HG03039 (cell line): ENCODE measurements at regions not wholly inside any gene's neighbourhood (a gene's known extent, or its start where the extent isn't known, plus 50 kb on each side); places are given as distances from the start of the nearest gene placed in this dataset.

Experiments
- ATAC-seq: cut with Tn5 transposase; IDR thresholded peaks from one replicate; pipeline ENCODE4 v1.9.1; 2021; ENCODE audit warnings: mild to moderate bottlenecking, moderate library complexity; ENCODE audit not compliant: unreplicated experiment

DNA sequence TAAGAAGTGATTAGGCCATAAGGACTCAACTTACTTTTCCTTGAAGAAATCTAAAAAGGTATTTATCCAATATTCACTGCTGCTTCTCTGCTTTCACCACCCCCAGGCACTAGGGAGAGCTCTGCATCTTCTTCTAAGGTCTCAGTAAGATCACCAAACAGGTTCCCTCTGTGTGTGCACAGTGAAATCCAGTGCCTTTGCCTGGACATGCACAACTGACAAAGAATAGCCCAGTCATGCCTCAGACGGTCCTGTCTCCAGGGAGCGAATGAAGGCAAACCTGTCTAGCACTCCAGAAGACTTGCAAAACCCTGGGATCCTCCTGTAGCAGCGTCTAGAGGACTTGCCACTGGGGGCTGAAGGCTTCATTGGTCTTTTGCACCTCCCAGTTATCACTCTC, 344.5 kb upstream of the LRATD1 start:
- ATAC-seq, result no peak

DNA sequence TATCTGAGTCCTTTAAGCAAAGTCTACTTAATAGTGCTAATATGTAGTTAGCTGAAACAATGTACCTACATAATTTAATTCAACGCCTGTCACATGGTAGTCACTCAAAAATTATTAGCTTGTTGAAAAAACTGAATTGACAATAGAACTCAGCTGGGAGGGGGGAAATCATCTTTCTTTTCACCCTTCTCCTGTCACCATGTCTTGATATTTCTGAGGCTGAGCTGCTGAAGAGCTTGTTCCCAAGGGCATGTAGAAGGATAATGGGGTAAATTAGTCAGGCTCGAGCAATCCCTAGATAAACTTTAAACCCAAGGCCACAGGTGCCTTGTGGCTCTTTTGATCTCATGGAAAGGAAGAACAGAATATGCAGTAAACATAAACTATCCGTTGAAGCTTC, 339.6 kb upstream of the LRATD1 start:
- ATAC-seq, result no peak

DNA sequence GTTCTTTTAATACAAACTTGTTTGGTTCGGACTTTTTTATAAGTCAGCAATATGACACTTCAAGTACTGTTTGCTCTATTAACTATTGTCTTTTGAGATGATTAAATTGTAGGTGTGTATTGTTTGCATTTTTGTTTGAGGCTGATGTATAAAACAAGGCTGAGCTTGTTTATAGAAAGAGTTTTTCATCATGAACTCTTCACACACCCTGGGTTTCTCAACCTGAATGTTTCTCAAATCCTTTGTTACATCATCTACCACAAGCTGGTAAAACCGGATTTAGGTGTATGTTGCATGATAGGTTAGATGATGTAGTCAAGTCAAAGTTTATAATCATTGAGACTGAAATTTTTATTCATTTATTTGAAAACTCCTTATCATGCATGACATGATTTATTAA, 335.2 kb upstream of the LRATD1 start:
- no peak for ATAC-seq

DNA sequence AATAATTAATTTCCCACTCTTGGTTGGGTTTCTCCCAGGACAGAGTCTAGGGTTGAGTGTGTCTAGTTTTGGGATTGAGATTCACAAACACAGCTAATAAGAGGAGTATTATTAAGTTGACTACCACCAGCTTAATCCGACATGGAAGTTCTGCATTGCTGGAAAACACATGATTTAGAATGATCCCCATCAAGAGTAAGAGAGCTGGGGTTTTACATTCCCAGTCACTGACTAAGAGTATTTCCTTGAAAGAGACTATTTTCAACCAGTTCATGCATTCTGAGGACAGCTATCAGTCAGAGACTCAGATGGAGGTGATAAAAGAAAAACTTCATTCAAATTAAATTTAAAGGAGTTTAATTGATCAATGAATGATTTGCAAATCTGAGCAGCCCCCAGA, 334.6 kb upstream of the LRATD1 start:
- ATAC-seq, result no peak

DNA sequence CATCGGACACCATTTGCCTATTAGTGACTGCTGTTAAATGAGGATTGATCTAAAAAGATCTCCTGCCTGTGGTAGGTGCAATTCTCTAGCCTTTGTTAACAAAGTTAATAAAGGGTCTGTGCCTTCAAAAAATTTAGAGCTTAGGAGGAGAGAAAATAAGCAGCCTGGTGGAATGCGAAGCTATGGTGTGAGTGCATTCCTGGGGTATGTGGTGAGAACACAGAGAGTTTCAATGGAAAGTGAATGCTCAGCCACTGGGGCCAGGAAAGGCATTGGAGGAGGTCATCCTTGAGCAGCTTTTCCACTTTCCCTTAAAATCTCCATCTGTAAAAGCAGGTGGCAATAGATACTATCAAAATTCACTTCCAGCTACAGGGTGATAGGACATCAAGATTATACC, 331.2 kb upstream of the LRATD1 start:
- ATAC-seq, result no peak

DNA sequence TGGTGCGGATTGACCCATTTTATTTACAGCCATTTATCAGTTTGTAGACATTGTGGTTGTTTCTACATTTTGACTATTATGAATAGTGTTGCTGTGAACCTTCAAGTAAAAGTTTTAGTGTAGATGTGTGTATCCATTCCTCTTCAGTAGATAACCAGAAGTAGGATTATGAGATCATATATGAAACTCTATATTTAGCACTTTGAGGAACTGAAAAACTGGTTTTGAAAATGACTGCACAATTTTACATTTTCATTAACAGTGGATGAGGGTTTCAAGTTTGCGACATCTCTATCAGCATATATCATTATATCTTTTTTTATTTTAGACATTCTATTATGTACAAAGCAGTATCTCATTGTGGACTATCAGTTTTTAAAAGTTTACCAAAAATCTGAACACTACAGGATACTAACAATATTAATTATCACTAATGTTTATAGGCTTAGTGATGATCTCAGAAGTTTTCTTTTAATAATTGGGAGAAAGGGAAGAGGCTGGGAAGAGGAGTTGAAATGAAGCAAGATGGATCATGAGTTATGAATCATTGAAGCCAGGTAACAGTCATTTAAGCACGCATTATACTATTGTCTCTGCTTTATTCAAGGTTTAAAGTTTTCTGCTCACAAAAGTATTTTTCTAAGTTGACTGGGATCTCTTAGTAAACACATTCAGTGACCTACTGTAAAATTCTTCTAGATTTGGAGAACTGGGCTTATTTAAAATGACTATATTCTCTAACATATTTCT, 329.0 kb upstream of the LRATD1 start:
- peak; percentile 91 for ATAC-seq

DNA sequence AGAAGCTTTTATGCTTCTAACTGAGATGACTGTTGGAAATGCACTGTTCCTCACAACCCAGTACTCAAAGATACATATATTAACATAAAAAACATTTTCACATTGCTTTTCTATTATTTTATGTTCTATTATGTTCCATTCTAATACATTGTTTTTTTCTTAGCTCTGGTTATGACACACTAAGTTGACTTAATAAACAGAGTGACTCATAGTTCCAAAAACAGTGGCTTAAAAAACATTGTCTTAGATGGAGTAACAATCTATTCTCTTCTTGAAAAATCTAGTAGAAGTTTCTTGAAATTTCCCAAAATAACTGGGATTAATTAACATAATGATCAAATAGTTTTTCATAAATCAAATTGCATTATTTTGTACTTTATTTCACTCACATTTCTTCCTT, 328.2 kb upstream of the LRATD1 start:
- no peak for ATAC-seq

DNA sequence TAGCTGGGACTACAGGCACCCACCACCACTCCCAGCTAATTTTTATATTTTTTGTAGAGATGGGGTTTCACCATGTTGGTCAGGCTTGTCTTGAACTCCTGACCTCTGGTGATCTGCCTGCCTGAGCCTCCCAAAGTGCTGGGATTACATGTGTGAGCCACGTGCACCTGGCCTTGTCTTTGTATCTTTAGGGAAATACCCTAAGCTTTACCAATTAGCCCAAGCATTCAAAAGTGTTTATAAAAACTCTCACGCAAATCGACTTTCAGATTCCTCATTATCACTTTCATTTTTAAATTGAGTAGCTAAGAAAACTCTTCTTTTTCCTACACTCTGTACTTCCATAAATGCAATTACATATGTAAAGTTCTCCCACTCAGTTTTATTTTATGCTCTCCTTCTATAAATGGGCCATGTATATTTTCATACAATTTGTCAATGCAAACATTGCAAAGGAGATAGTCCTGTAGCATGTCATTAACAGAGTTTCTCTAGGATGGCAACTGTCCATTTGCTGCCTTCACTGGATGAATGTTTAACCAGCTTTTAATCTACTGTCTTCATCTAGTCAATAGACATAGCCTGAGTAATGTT, 326.2 kb upstream of the LRATD1 start:
- peak; percentile 43 for ATAC-seq

DNA sequence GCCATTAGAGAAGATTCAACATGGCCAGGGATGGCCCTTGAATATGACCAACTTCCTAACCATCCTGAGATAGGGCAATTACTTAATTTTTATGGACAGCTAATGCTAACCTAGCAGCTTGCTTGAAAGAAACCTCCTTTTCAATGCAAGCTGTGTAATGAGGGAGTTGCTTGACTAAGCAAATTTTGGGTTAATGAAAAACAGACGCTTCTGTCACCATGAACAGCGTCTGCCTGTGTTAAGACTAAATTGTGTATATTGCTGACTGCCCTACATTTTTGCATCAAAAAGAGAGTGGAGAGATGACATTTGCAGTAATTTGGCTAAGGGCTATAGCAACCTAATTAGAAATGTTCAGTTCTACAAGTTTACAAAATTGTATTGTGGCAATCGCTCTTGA, 319.2 kb upstream of the LRATD1 start:
- ATAC-seq, result no peak

DNA sequence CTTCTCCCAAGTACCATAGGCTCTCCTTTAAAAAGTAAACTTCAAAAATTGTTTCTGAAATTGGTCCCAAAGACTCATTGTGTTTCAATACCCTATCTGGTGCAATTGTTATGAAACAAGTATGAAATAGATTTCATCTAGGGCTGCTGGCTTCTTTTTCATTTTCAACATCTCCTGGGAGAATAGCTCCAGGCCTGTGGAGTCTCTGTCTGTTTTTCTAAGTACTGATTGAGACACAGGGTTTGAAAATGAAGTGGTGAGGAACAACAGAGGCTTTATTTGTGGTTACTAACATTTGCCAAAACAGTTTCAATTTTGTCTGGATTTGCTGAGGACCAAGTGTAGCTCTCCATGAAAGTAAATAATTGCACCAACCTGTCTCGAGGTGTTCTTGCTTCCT, 315.9 kb upstream of the LRATD1 start:
- ATAC-seq, result no peak

DNA sequence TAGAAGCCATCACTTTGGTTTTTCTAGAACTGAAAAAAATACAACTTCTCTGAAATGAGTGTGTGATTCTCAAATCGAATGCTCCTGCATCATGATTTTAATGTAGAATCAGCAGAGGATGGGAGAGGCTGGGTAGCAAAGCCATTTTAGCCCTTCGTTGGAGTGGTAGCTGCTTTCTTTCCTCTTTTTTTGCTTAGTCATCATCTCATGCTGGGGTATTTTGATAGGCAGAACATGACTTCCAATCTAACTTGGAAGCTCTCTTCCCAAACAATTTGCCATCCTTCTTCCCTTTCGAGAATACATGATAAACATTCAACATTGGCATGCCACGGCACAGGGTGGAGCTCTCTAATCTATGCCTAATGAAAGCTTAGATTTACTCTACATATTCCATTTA, 311.2 kb upstream of the LRATD1 start:
- no peak for ATAC-seq

DNA sequence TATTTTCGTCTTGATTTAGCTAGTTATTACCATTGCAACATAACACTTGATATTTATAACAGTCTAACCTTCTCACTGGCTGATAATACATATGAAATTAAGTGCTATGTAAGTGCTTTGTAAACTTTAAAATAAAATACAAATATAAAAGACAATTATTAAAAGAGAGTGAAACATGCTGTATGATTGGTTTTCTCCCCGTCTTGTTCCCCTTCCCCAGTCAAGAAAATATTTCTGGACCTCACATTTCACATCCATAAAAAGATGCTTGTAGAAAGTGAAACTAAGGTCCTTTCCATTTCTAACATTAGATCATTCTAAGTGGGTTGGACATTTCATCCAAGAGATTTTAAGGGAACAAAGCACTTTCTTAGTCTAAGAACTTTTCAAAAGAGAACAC, 310.2 kb upstream of the LRATD1 start:
- no peak for ATAC-seq

DNA sequence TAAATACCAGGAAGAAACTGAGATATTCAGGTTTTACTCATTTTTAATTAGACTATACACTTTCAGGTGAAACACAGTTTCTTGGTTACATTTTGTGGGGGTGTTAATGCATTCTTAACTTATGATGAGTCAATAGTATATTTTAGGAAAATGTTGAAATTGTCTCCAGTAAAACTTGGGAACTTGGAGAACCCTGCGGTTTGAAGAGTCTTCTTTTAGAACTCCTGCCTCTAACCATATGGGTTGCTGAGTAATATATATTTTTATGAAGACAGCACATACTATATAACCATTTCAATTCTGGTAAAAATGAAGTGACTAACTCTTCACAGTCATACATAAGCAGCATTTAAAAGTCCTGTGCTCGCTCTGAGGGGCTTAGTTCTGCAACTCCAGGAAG, 308.2 kb upstream of the LRATD1 start:
- ATAC-seq, result no peak

DNA sequence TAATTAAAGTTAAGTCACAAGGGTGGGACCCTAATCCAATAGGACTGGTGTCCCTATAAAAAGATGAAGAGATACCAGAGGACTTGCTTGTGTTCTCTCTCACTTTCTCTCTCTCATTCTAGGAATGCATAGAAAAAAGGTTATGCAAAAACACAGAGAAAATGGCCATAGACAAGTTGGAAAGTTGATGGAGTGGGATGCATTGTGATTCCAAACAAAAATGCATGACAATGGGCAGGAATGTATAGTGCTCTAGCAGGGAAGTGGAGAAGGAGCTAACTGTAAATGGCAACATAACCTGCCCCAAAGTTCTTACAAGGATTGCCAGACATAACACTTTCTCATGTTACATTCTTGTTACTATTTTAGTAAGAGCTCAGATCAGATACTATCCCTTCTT, 301.6 kb upstream of the LRATD1 start:
- no peak for ATAC-seq

DNA sequence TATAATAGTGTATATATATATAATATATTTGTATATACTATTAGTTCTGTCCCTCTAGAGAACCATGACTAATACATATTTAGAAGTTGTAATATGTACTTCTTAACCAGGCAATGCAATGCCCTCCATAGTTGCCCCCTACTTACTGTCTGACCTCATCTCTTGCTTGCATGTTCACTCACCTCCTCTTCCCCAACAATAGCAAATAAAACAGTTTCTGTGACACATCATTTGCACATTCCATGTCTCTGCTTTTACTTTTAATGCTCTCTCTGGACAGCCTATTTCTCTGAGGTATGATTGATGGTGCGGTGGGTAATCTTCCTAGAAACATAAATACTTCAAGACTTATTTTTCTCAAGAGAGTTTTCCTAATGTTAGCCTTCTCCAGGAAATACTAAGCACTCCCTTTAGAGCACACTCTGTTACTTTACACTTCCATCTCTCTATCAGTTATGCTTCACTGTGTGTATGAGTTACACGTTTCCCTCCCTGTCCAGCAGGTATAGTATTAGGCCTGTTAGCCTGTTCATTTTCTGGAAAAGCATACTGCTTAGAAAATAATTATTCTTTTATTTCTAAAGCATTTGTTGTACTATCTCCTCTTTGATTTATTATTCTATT, 295.6 kb upstream of the LRATD1 start:
- no peak for ATAC-seq

DNA sequence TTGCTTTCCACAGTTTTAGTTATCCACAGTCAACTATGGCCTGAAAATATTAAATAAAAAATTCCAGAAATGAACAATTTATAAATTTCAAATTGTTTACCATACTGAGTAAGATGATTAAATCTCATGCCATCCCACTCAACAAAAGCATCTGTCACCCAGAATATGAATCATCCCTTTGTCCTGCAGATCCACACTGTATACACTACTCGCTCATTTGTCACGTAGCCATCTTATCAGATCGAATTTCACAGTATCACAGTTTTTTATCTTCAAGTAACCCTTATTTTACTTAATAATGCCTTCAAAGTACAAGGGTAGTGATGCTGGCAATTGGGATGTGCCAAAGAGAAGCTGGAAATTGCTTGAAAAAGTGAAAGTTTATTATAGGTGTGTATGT, 291.8 kb upstream of the LRATD1 start:
- ATAC-seq, result no peak

DNA sequence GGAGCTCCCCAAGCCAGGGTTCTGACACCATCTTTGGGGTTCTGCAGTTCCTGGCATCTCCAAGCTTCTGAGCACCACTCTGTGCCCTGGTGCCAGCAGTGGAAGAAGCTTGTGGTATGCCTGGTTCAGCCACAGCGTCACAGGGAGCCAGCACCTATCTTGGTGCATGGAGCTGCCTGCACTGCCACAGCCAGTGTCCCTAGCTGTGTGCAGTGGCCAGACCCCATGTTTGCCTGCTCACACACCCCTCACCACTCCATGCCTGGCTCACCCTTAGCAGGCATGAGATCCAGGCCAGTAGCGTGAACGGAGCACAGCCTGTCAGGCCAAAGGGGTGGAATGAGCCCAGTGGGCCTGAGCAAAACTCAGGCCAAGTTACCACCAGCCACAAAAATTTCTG, 290.2 kb upstream of the LRATD1 start:
- no peak for ATAC-seq

DNA sequence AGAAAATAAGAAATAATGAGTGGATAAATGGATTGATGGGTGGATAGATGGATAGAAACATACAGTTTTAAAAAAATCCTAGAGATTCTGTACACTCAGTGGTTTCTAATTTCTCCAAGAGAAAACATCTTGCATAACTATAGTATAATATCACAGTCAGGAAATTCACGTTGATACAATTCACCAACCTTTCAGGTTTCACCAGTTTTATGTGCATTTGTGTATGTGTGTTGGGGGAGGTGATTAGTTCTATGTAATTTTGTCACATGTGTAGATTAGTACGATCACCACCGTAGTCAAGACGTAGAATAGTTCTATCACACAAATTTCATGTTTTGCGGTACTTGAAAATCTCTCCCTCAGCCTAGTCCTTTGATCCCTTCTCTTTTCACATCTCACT, 288.2 kb upstream of the LRATD1 start:
- ATAC-seq, result no peak

DNA sequence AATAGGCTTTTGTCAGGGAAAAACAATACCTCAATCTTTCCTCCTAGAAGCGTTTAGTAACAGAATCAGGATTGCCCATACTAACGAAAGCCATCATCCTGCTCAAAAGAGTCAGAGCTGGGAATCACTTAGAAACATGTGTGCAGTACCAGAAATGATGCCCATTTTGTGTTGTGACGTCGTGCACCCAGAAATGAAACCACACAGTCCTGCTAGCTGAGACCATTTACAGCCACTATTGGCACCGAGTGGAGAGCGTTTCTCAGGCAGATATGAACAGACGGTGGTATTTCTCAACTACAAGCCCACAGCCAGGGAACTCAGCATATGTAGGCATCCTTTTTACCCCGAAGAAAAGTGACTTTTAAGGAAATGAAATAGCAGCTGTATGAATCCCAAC, 284.3 kb upstream of the LRATD1 start:
- no peak for ATAC-seq

DNA sequence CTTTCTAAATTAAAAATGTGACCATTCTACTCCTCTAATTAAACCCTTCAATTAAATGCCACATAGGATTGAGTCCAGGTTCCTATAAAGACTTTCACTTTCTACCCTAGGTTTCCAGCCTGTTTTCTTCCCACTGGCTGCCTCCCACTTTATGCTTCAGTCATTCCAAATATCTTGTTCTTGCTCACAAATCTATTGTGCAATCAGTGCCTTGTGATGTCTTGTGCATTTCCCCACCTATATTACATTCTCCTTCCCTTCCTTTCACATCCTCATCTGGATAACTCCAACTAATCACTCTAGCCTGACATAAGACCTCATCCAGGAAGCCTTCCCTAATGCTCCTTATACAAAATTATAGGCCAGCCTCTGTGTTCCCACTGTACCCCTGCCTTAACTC, 281.7 kb upstream of the LRATD1 start:
- no peak for ATAC-seq

DNA sequence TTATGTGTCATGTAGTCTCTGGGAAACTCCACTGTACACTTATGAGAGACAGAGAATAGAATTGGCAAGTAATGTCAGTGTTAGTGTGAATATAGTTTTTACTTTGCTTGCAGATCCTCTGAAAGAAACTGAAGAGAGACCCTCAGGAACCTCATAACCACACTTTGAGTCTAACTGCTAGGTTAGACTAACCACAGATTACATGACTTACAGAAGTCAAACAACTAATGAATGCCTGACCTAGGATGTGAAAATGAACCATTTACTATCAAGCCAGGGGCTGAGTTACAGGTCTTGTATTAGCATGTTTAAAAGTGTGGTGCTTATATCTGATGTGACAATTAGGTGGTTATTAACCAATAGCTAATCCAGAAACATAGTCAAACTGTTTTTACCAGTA, 280.4 kb upstream of the LRATD1 start:
- ATAC-seq, result no peak

DNA sequence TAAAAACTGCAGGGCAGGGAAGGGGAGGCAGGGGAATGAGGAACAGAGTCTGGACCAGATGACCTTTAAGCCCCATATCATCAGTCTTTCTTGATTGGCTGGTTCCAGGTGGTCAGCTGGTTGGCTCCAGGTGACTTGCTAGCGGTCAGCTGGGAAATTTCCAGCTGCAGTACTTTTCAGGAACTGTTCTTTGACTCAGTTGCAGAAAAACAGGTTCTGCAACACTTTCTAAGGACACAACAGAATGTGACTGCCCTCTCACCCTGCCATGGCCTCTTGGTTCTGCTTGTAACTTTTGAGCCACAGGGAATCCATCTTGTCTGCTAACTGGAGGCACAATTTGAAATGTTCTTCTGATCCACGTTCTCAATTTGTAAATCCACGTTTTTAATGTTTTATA, 278.3 kb upstream of the LRATD1 start:
- ATAC-seq, result no peak

DNA sequence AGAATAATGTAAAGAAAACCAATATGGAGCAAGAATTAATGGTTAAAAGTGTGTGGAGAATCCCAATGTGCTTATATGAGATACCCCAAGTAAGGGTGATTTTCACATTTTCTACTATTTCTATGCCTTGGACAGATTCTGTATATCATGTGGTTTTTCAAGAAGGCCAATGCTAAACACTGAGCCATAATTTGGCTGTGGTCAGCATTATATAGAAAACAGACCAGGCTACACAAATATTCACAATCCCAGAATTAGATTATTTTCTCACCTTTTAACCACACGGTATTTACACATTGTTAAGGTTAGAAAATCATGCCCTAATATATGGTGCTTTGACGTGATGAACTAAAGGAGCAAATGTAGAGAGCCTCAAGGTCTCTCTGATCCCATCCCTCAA, 277.4 kb upstream of the LRATD1 start:
- ATAC-seq, result no peak
